ENCODE measurements at regions not wholly inside any gene's neighbourhood (a gene's known extent, or its start where the extent isn't known, plus 50 kb on each side); places are given as distances from the start of the nearest gene placed in this dataset.

GRCh38 chr1:217373761-217374701 lies 256.9 kb downstream of the GPATCH2 start:
- no peak for TF ChIP-seq ZNF274 (IDR thresholded peaks at IDR 0.05; ENCODE audit: low read depth, low read length)
- H3K4me3 ChIP-seq (ENCODE audit: low read length), result no peak overlapping the region

- H3K4me3 ChIP-seq (ENCODE audit: low read length), result no peak overlapping the region
- TF ChIP-seq ZNF274 (IDR thresholded peaks at IDR 0.05; ENCODE audit: low read depth, low read length), result no peak
Observed at GRCh38 chr1:217372049-217372970, 258.6 kb downstream of the GPATCH2 start.

DNA sequence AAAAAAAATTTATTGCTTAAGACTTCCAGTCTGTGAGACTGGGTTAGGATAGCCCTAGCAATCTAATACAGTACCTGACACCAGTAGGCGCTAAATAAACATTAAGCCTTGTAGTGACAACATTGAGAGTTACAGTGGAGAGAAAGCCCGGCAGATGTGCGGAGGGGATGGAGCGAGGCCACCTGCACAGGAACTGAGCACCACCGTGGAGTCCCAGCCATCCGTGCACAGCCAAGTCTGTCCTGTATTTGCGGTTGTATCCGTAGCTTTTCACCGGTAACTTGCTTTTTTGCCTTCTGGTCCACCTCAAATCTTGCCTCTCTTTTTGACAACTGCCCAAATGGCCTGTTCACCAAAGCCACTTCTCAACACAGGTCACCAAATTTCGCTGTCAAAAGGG lies 260.1 kb downstream of the GPATCH2 start:
- H3K4me3 ChIP-seq (ENCODE audit: low read length), result no peak overlapping the region
- TF ChIP-seq ZNF274 (IDR thresholded peaks at IDR 0.05; ENCODE audit: low read depth, low read length), result no peak

DNA sequence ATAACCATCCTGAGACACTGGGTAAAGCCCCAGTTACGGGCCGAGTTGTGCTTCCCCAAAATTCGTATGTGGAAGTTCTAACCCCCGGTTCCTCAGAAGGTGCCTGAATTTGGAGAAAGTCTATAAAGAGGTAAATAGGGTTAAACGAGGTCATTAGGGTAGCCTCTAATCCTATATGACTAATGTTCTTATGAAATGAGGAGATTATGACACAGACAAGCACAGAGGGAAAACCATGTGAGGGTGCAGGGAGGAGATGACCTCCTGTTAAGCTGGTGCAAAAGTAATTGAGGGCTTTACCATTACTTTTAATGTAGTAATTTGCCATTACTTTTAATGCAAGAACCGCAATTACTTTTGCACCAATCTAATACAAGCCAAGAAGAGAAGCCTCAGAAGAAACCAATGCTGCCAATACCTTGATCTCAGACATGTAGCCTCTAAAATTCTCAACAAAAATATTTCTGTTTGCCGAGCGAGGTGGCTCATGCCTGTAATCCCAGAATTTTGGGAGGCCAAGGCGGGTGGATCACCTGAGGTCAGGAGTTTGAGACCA lies 260.8 kb downstream of the GPATCH2 start:
- no peak for TF ChIP-seq ZNF274 (IDR thresholded peaks at IDR 0.05; ENCODE audit: low read depth, low read length)
- no peak overlapping the region; the same call in 1 of the 2 replicates for H3K4me3 ChIP-seq (ENCODE audit: low read length)

GRCh38 chr1:217369271-217369981 lies 261.5 kb downstream of the GPATCH2 start:
- H3K4me3 ChIP-seq (ENCODE audit: low read length), result peak overlapping the region; percentile 56; the same call in 1 of the 2 replicates
- no peak for TF ChIP-seq ZNF274 (IDR thresholded peaks at IDR 0.05; ENCODE audit: low read depth, low read length)

DNA sequence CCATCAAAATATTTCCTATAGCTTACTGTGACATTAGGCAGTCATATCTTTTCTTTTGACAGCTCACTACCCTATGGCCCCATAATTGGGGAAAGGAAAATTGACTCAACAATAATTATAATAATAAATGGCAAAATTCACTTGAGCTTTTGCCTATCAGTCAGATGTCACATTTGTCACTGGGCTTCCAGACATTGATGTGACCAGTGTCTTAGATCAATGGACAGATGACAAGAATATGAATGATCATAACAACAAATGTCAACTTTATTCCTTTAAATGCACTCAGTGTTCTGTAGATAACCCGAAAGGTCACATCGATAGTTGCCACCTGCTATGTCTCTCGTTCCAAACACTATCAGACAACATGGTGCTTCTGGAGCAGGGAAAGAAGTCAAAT lies 266.7 kb downstream of the GPATCH2 start:
- no peak overlapping the region for H3K4me3 ChIP-seq (ENCODE audit: low read length)
- TF ChIP-seq ZNF274 (IDR thresholded peaks at IDR 0.05; ENCODE audit: low read depth, low read length), result no peak

- H3K4me3 ChIP-seq (ENCODE audit: low read length), result no peak overlapping the region
- TF ChIP-seq ZNF274 (IDR thresholded peaks at IDR 0.05; ENCODE audit: low read depth, low read length), result no peak
Observed at GRCh38 chr1:217363319-217363718, 267.6 kb downstream of the GPATCH2 start.

- no peak overlapping the region for H3K4me3 ChIP-seq (ENCODE audit: low read length)
- TF ChIP-seq ZNF274 (IDR thresholded peaks at IDR 0.05; ENCODE audit: low read depth, low read length), result no peak
Observed at GRCh38 chr1:217360510-217360909, 270.4 kb downstream of the GPATCH2 start.

DNA sequence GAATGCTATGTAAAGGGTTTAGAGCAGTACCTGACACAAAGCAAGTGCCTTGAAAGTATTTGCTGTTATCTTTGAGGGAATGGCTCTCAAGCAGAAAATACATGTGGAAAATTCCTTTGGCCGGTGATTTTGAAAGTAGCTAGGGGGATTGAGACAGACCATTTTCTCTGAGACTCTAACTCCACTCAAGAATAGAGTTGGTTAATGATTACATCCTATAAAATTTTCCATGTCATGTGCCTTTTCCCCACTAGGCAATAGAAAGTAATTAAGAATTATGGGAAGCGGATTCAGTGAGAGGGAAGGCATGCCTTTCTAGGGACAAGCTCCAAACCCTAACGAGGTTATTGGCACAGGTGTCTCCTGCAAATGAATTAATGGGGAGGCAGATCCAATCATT lies 276.0 kb downstream of the GPATCH2 start:
- no peak for TF ChIP-seq ZNF274 (IDR thresholded peaks at IDR 0.05; ENCODE audit: low read depth, low read length)
- no peak overlapping the region for H3K4me3 ChIP-seq (ENCODE audit: low read length)

GRCh38 chr1:217348960-217349664 lies 281.8 kb downstream of the GPATCH2 start:
- no peak overlapping the region for H3K4me3 ChIP-seq (ENCODE audit: low read length)
- no peak for TF ChIP-seq ZNF274 (IDR thresholded peaks at IDR 0.05; ENCODE audit: low read depth, low read length)

- no peak overlapping the region for H3K4me3 ChIP-seq (ENCODE audit: low read length)
- no peak for TF ChIP-seq ZNF274 (IDR thresholded peaks at IDR 0.05; ENCODE audit: low read depth, low read length)
Observed at GRCh38 chr1:217344712-217345111, 286.2 kb downstream of the GPATCH2 start.

DNA sequence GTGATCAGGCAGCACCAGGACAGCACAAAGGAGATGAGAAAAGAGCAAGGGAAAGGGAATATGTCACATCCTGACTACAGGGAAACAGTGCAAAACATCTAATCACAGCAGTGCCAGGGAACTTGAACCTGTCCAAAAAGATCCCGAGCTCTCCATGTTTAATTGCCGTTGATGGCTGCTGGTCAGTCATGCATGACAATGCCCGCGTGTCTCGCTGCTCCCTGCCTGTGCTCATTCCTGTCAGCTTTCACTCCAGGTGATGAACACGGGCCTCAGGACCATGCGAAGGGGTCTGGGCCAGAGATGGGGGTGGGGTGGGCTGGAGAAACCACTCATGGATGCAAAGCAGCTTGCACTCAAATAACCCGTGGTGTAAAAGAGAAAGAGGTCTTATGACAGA lies 287.0 kb downstream of the GPATCH2 start:
- TF ChIP-seq ZNF274 (IDR thresholded peaks at IDR 0.05; ENCODE audit: low read depth, low read length), result no peak
- no peak overlapping the region for H3K4me3 ChIP-seq (ENCODE audit: low read length)

- TF ChIP-seq ZNF274 (IDR thresholded peaks at IDR 0.05; ENCODE audit: low read depth, low read length), result no peak
- no peak overlapping the region for H3K4me3 ChIP-seq (ENCODE audit: low read length)
Observed at GRCh38 chr1:217342105-217342504, 288.8 kb downstream of the GPATCH2 start.
